GM23338 (cell line): ENCODE measurements at regions not wholly inside any gene's neighbourhood (a gene's known extent, or its start where the extent isn't known, plus 50 kb on each side); places are given as distances from the start of the nearest gene placed in this dataset.

Experiments
- ATAC-seq: fragments of 200-7000 bp; cut with Tn5 transposase; 3 replicates; pipeline ENCODE4 v1.9.1; 2020
- DNase-seq: peaks from one replicate; pipeline ENCODE4 v3.0.0-alpha.2; 2015; ENCODE audit warnings: low spot score
- H2AFZ ChIP-seq: fragments of 200-600 bp; sonication (generic); 2 replicates; pipeline ENCODE4 v1.8.0; 2016; ENCODE audit warnings: antibody characterized with exemption, mild to moderate bottlenecking, moderate library complexity
- H3F3A ChIP-seq: fragments of 200-600 bp; sonication (generic); replicated peaks from 2 replicates; pipeline ENCODE4 v1.8.0; 2017; ENCODE audit warnings: antibody characterized with exemption, mixed run types, low read depth
- H3K27ac ChIP-seq: fragments of 200-600 bp; sonication (generic); 2 replicates; pipeline ENCODE4 v1.6.1; 2016; ENCODE audit warnings: low read depth
- H3K27me3 ChIP-seq: fragments of 200-600 bp; sonication (generic); 2 replicates; pipeline ENCODE4 v1.8.0; 2016; ENCODE audit warnings: mild to moderate bottlenecking, mixed run types, moderate library complexity; ENCODE audit not compliant: insufficient read depth
- H3K36me3 ChIP-seq: fragments of 200-600 bp; sonication (generic); 2 replicates; pipeline ENCODE4 v1.8.0; 2016; ENCODE audit warnings: mild to moderate bottlenecking; ENCODE audit not compliant: insufficient read depth
- H3K4me1 ChIP-seq: fragments of 200-600 bp; sonication (generic); 2 replicates; pipeline ENCODE4 v1.8.0; 2016; ENCODE audit warnings: mild to moderate bottlenecking, moderate library complexity; ENCODE audit not compliant: insufficient read depth
- H3K4me2 ChIP-seq: fragments of 200-600 bp; sonication (generic); 2 replicates; pipeline ENCODE4 v1.7.1; 2017; ENCODE audit warnings: mixed run types
- H3K4me3 ChIP-seq: fragments of 200-600 bp; sonication (generic); 2 replicates; pipeline ENCODE4 v1.6.1; 2016; ENCODE audit warnings: mixed run types
- H3K79me2 ChIP-seq: fragments of 200-600 bp; sonication (generic); replicated peaks from 2 replicates; pipeline ENCODE4 v1.8.0; 2017; ENCODE audit warnings: mild to moderate bottlenecking; ENCODE audit not compliant: insufficient read depth
- H3K9me2 ChIP-seq: fragments of 200-600 bp; sonication (generic); 2 replicates; pipeline ENCODE4 v1.8.0; 2017; ENCODE audit not compliant: insufficient read depth
- H4K20me1 ChIP-seq: fragments of 200-600 bp; sonication (generic); replicated peaks from 2 replicates; pipeline ENCODE4 v1.8.0; 2017; ENCODE audit warnings: mild to moderate bottlenecking; ENCODE audit not compliant: insufficient read depth
- H3K27ac Mint-ChIP-seq: 2 replicates; pipeline ENCODE4 v1.8.0; 2020; ENCODE audit warnings: inconsistent platforms, mild to moderate bottlenecking, moderate library complexity, mixed read lengths
- H3K27me3 Mint-ChIP-seq: 3 replicates; pipeline ENCODE4 v1.8.0; 2022; ENCODE audit warnings: low read depth, mild to moderate bottlenecking, moderate library complexity, mixed read lengths, inconsistent platforms; ENCODE audit not compliant: insufficient read depth, poor library complexity
- H3K36me3 Mint-ChIP-seq: 3 replicates; pipeline ENCODE4 v1.8.0; 2021; ENCODE audit warnings: low read depth, mild to moderate bottlenecking, inconsistent platforms, moderate library complexity, mixed read lengths
- H3K4me1 Mint-ChIP-seq: 3 replicates; pipeline ENCODE4 v1.8.0; 2020; ENCODE audit warnings: mild to moderate bottlenecking, inconsistent platforms, mixed read lengths
- H3K4me3 Mint-ChIP-seq: 3 replicates; pipeline ENCODE4 v1.8.0; 2021; ENCODE audit warnings: moderate library complexity, mild to moderate bottlenecking, inconsistent platforms, mixed read lengths
- H3K9me3 Mint-ChIP-seq: 3 replicates; pipeline ENCODE4 v1.8.0; 2020; ENCODE audit warnings: moderate library complexity, mild to moderate bottlenecking, inconsistent platforms, mixed read lengths
- CREB1 ChIP-seq: fragments of 250-450 bp; sonication (Bioruptor Pico); IDR thresholded peaks from 2 replicates; pipeline ENCODE4 v1.5.0; 2020; ENCODE audit warnings: low read depth, mild to moderate bottlenecking, moderate library complexity
- ETS1 ChIP-seq: IDR thresholded peaks from 2 replicates; pipeline ENCODE4 v1.6.1; 2016; ENCODE audit warnings: antibody characterized with exemption
- EZH2 ChIP-seq: fragments of 200-600 bp; sonication (generic); IDR thresholded peaks from one replicate; pipeline ENCODE4 v1.8.0; 2017; ENCODE audit warnings: antibody characterized with exemption, mild to moderate bottlenecking, low read depth; ENCODE audit not compliant: unreplicated experiment
- EZH2phosphoT487 ChIP-seq: fragments of 200-600 bp; sonication (generic); IDR thresholded peaks from one replicate; pipeline ENCODE4 v1.8.1; 2018; ENCODE audit warnings: antibody characterized with exemption; ENCODE audit not compliant: unreplicated experiment
- JUNB ChIP-seq: IDR thresholded peaks from one replicate; pipeline ENCODE4 v1.6.1; 2016; ENCODE audit warnings: antibody characterized with exemption; ENCODE audit not compliant: unreplicated experiment
- NANOG ChIP-seq: IDR thresholded peaks from 2 replicates; pipeline ENCODE4 v1.6.1; 2016; ENCODE audit warnings: antibody characterized with exemption, borderline replicate concordance
- POLR2AphosphoS5 ChIP-seq: IDR thresholded peaks from 2 replicates; pipeline ENCODE4 v1.6.1; 2016; ENCODE audit warnings: antibody characterized with exemption, low read depth
- REST ChIP-seq: IDR thresholded peaks from one replicate; pipeline ENCODE4 v1.6.1; 2018; ENCODE audit warnings: antibody characterized with exemption; ENCODE audit not compliant: unreplicated experiment
- STAT1 ChIP-seq: IDR thresholded peaks from one replicate; pipeline ENCODE4 v1.6.1; 2016; ENCODE audit warnings: antibody characterized with exemption; ENCODE audit not compliant: unreplicated experiment
- ZNF114 ChIP-seq: fragments of 250-450 bp; sonication (Bioruptor Pico); IDR thresholded peaks from 2 replicates; pipeline ENCODE4 v1.5.0; 2020; ENCODE audit warnings: mild to moderate bottlenecking, moderate library complexity
- ZNF331 ChIP-seq: fragments of 250-450 bp; sonication (Bioruptor Pico); IDR thresholded peaks from 2 replicates; pipeline ENCODE4 v1.5.0; 2020; ENCODE audit warnings: low read depth, mild to moderate bottlenecking, moderate library complexity
- ZNF462 ChIP-seq: fragments of 250-450 bp; sonication (Bioruptor Pico); IDR thresholded peaks from 2 replicates; pipeline ENCODE4 v1.5.0; 2020; ENCODE audit warnings: mild to moderate bottlenecking, moderate library complexity
- TF ChIP-seq, protein P1 (sequence below), 2 experiments: fragments of 200-600 bp in 1 of 2; sonication (generic) in 1 of 2; conservative IDR thresholded peaks; 2 replicates each; pipeline versions ENCODE4 v1.5.1 to v1.6.1; 2016 to 2017; ENCODE audit warnings: antibody characterized with exemption in 2 of 2, low read depth in 2 of 2, mild to moderate bottlenecking in 2 of 2, moderate library complexity in 1 of 2

DNA sequence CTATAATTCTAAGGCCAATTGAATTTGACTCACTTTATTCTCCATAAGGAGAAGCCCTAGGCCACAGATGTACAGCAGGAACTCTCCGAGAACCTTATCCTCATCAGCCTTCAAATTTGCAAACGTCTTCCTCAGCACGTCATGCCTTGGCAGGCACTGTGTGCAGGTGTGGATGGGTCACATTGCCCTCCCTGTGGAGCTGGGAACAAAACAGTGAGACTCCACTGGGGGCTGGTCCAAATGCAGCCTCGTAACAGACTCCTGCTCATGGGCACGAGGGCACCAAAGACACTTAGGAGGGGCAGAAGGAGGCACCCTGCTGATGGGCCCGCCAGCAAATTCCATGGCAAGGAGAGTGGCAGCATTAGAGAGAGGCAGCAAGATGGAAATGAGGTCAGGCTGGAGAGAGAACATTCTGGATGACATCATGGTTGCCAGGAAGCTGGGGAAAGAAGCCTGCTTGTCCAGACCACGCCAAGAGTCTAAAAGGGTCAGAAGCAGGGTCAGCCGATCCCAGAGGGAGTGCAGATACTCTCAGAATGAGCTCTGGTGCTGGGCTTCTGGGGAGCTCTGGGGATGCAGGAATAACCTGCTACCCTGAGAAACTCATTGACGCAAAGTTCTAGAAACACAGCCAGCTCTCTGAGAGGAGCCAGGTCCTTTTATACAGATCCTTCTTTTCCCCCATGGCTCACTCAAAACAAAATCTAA is 242.2 kb downstream of the B3GLCT start:
- Histone ChIP-seq H3F3A (no peaks in the 10 kb centered on the region), H3K27me3 (no peaks in the 10 kb centered on the region), H4K20me1 (no peaks in the 10 kb centered on the region), H2AFZ (no peak overlapping the region), H3K4me1 (no peaks in the 10 kb centered on the region), H3K4me3 (no peak overlapping the region), H3K9me2 (no peaks in the 10 kb centered on the region; the same call in 1 of the 2 replicates), H3K4me2 (no peak overlapping the region), H3K36me3 (no peaks in the 10 kb centered on the region), H3K27ac (no peak overlapping the region), H3K79me2 (no peaks in the 10 kb centered on the region)
- Mint-ChIP-seq H3K9me3 (no peaks in the 10 kb centered on the region), H3K27ac (no peak overlapping the region), H3K4me1 (peaks cover 4% of the 10 kb centered on the region; the same call in 1 of the 3 replicates), H3K4me3 (no peak overlapping the region), H3K27me3 (no peaks in the 10 kb centered on the region), H3K36me3 (no peaks in the 10 kb centered on the region)
- TF ChIP-seq ETS1 (no peak), POLR2AphosphoS5 (no peak), EZH2 (no peak), REST (no peak), ZNF331 (CRISPR knock-in tag) (no peak), NANOG (no peak), ZNF114 (no peak), EZH2phosphoT487 (no peak), STAT1 (no peak), JUNB (no peak), CREB1 (no peak), ZNF462 (CRISPR knock-in tag) (no peak)
- TF ChIP-seq, protein P1, sequence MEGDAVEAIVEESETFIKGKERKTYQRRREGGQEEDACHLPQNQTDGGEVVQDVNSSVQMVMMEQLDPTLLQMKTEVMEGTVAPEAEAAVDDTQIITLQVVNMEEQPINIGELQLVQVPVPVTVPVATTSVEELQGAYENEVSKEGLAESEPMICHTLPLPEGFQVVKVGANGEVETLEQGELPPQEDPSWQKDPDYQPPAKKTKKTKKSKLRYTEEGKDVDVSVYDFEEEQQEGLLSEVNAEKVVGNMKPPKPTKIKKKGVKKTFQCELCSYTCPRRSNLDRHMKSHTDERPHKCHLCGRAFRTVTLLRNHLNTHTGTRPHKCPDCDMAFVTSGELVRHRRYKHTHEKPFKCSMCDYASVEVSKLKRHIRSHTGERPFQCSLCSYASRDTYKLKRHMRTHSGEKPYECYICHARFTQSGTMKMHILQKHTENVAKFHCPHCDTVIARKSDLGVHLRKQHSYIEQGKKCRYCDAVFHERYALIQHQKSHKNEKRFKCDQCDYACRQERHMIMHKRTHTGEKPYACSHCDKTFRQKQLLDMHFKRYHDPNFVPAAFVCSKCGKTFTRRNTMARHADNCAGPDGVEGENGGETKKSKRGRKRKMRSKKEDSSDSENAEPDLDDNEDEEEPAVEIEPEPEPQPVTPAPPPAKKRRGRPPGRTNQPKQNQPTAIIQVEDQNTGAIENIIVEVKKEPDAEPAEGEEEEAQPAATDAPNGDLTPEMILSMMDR (conservative IDR thresholded peaks at IDR 0.05; ENCODE audit: low read depth in 2 of 2), result no peak
- no peak for DNase-seq
- no peak for ATAC-seq
